Fibroblast of pulmonary artery (primary cell): ENCODE measurements at regions not wholly inside any gene's neighbourhood (a gene's known extent, or its start where the extent isn't known, plus 50 kb on each side); places are given as distances from the start of the nearest gene placed in this dataset.

ENCODE experiments used
- DNase-seq: peaks from one replicate; pipeline ENCODE4 v3.0.0-alpha.2; 2010; ENCODE audit warnings: low read depth
- H3K4me3 ChIP-seq: replicated peaks from 2 replicates; pipeline ENCODE4 v1.5.1; 2011; ENCODE audit warnings: low read depth, mild to moderate bottlenecking, control low read depth, low read length, moderate library complexity
- CTCF ChIP-seq: IDR thresholded peaks from 2 replicates; pipeline ENCODE4 v1.5.1; 2011; ENCODE audit warnings: mild to moderate bottlenecking, control low read depth, low read length, inconsistent platforms; ENCODE audit errors: missing control alignments

- no peak for DNase-seq
- H3K4me3 ChIP-seq, result no peak overlapping the region
- TF ChIP-seq CTCF, result no peak
These were observed 896.8 kb downstream of the PCDH17 start for GRCh38 chr13:58528351-58528750.

- TF ChIP-seq CTCF, result no peak
- DNase-seq, result no peak
- no peak overlapping the region for H3K4me3 ChIP-seq
These were observed 900.1 kb downstream of the PCDH17 start for GRCh38 chr13:58531614-58532013.

- no peak overlapping the region for H3K4me3 ChIP-seq
- no peak for TF ChIP-seq CTCF
- DNase-seq, result no peak
These were observed 911.0 kb downstream of the PCDH17 start for GRCh38 chr13:58542530-58542929.

- TF ChIP-seq CTCF, result no peak
- no peak for DNase-seq
- H3K4me3 ChIP-seq, result no peak overlapping the region
These were observed 915.9 kb downstream of the PCDH17 start for GRCh38 chr13:58547419-58547818.

GRCh38 chr13:58566176-58566575, 934.6 kb downstream of the PCDH17 start:
- no peak overlapping the region for H3K4me3 ChIP-seq
- no peak for TF ChIP-seq CTCF
- DNase-seq, result peak; percentile 23

- no peak for TF ChIP-seq CTCF
- DNase-seq, result no peak
- no peak overlapping the region for H3K4me3 ChIP-seq
These were observed 942.2 kb downstream of the PCDH17 start for GRCh38 chr13:58573743-58574142.

GRCh38 chr13:58574791-58575190, 943.2 kb downstream of the PCDH17 start:
- no peak overlapping the region for H3K4me3 ChIP-seq
- no peak for DNase-seq
- TF ChIP-seq CTCF, result no peak
